GM23338 (cell line): ENCODE measurements at regions not wholly inside any gene's neighbourhood (a gene's known extent, or its start where the extent isn't known, plus 50 kb on each side); places are given as distances from the start of the nearest gene placed in this dataset.

Source experiments
- ATAC-seq: fragments of 200-7000 bp; cut with Tn5 transposase; 3 replicates; pipeline ENCODE4 v1.9.1; 2020
- DNase-seq: peaks from one replicate; pipeline ENCODE4 v3.0.0-alpha.2; 2015; ENCODE audit warnings: low spot score
- H2AFZ ChIP-seq: fragments of 200-600 bp; sonication (generic); 2 replicates; pipeline ENCODE4 v1.8.0; 2016; ENCODE audit warnings: antibody characterized with exemption, mild to moderate bottlenecking, moderate library complexity
- H3F3A ChIP-seq: fragments of 200-600 bp; sonication (generic); replicated peaks from 2 replicates; pipeline ENCODE4 v1.8.0; 2017; ENCODE audit warnings: antibody characterized with exemption, mixed run types, low read depth
- H3K27ac ChIP-seq: fragments of 200-600 bp; sonication (generic); 2 replicates; pipeline ENCODE4 v1.6.1; 2016; ENCODE audit warnings: low read depth
- H3K27me3 ChIP-seq: fragments of 200-600 bp; sonication (generic); 2 replicates; pipeline ENCODE4 v1.8.0; 2016; ENCODE audit warnings: mild to moderate bottlenecking, mixed run types, moderate library complexity; ENCODE audit not compliant: insufficient read depth
- H3K36me3 ChIP-seq: fragments of 200-600 bp; sonication (generic); 2 replicates; pipeline ENCODE4 v1.8.0; 2016; ENCODE audit warnings: mild to moderate bottlenecking; ENCODE audit not compliant: insufficient read depth
- H3K4me1 ChIP-seq: fragments of 200-600 bp; sonication (generic); 2 replicates; pipeline ENCODE4 v1.8.0; 2016; ENCODE audit warnings: mild to moderate bottlenecking, moderate library complexity; ENCODE audit not compliant: insufficient read depth
- H3K4me2 ChIP-seq: fragments of 200-600 bp; sonication (generic); 2 replicates; pipeline ENCODE4 v1.7.1; 2017; ENCODE audit warnings: mixed run types
- H3K4me3 ChIP-seq: fragments of 200-600 bp; sonication (generic); 2 replicates; pipeline ENCODE4 v1.6.1; 2016; ENCODE audit warnings: mixed run types
- H3K79me2 ChIP-seq: fragments of 200-600 bp; sonication (generic); replicated peaks from 2 replicates; pipeline ENCODE4 v1.8.0; 2017; ENCODE audit warnings: mild to moderate bottlenecking; ENCODE audit not compliant: insufficient read depth
- H3K9me2 ChIP-seq: fragments of 200-600 bp; sonication (generic); 2 replicates; pipeline ENCODE4 v1.8.0; 2017; ENCODE audit not compliant: insufficient read depth
- H4K20me1 ChIP-seq: fragments of 200-600 bp; sonication (generic); replicated peaks from 2 replicates; pipeline ENCODE4 v1.8.0; 2017; ENCODE audit warnings: mild to moderate bottlenecking; ENCODE audit not compliant: insufficient read depth
- H3K27ac Mint-ChIP-seq: 2 replicates; pipeline ENCODE4 v1.8.0; 2020; ENCODE audit warnings: inconsistent platforms, mild to moderate bottlenecking, moderate library complexity, mixed read lengths
- H3K27me3 Mint-ChIP-seq: 3 replicates; pipeline ENCODE4 v1.8.0; 2022; ENCODE audit warnings: low read depth, mild to moderate bottlenecking, moderate library complexity, mixed read lengths, inconsistent platforms; ENCODE audit not compliant: insufficient read depth, poor library complexity
- H3K36me3 Mint-ChIP-seq: 3 replicates; pipeline ENCODE4 v1.8.0; 2021; ENCODE audit warnings: low read depth, mild to moderate bottlenecking, inconsistent platforms, moderate library complexity, mixed read lengths
- H3K4me1 Mint-ChIP-seq: 3 replicates; pipeline ENCODE4 v1.8.0; 2020; ENCODE audit warnings: mild to moderate bottlenecking, inconsistent platforms, mixed read lengths
- H3K4me3 Mint-ChIP-seq: 3 replicates; pipeline ENCODE4 v1.8.0; 2021; ENCODE audit warnings: moderate library complexity, mild to moderate bottlenecking, inconsistent platforms, mixed read lengths
- H3K9me3 Mint-ChIP-seq: 3 replicates; pipeline ENCODE4 v1.8.0; 2020; ENCODE audit warnings: moderate library complexity, mild to moderate bottlenecking, inconsistent platforms, mixed read lengths
- CREB1 ChIP-seq: fragments of 250-450 bp; sonication (Bioruptor Pico); IDR thresholded peaks from 2 replicates; pipeline ENCODE4 v1.5.0; 2020; ENCODE audit warnings: low read depth, mild to moderate bottlenecking, moderate library complexity
- EZH2 ChIP-seq: fragments of 200-600 bp; sonication (generic); IDR thresholded peaks from one replicate; pipeline ENCODE4 v1.8.0; 2017; ENCODE audit warnings: antibody characterized with exemption, mild to moderate bottlenecking, low read depth; ENCODE audit not compliant: unreplicated experiment
- JUNB ChIP-seq: IDR thresholded peaks from one replicate; pipeline ENCODE4 v1.6.1; 2016; ENCODE audit warnings: antibody characterized with exemption; ENCODE audit not compliant: unreplicated experiment
- POLR2AphosphoS5 ChIP-seq: IDR thresholded peaks from 2 replicates; pipeline ENCODE4 v1.6.1; 2016; ENCODE audit warnings: antibody characterized with exemption, low read depth
- STAT1 ChIP-seq: IDR thresholded peaks from one replicate; pipeline ENCODE4 v1.6.1; 2016; ENCODE audit warnings: antibody characterized with exemption; ENCODE audit not compliant: unreplicated experiment
- ZNF114 ChIP-seq: fragments of 250-450 bp; sonication (Bioruptor Pico); IDR thresholded peaks from 2 replicates; pipeline ENCODE4 v1.5.0; 2020; ENCODE audit warnings: mild to moderate bottlenecking, moderate library complexity
- ZNF331 ChIP-seq: fragments of 250-450 bp; sonication (Bioruptor Pico); IDR thresholded peaks from 2 replicates; pipeline ENCODE4 v1.5.0; 2020; ENCODE audit warnings: low read depth, mild to moderate bottlenecking, moderate library complexity
- TF ChIP-seq, protein P1 (sequence below): fragments of 250-450 bp; sonication (Bioruptor Pico); IDR thresholded peaks from 2 replicates; pipeline ENCODE4 v1.5.0; 2020; ENCODE audit warnings: mild to moderate bottlenecking, moderate library complexity
- TF ChIP-seq, protein P2 (sequence below), 2 experiments: fragments of 200-600 bp in 1 of 2; sonication (generic) in 1 of 2; conservative IDR thresholded peaks; 2 replicates each; pipeline versions ENCODE4 v1.5.1 to v1.6.1; 2016 to 2017; ENCODE audit warnings: antibody characterized with exemption in 2 of 2, low read depth in 2 of 2, mild to moderate bottlenecking in 2 of 2, moderate library complexity in 1 of 2
- TF ChIP-seq, protein P3 (sequence below): IDR thresholded peaks from 2 replicates; pipeline ENCODE4 v1.6.1; 2016; ENCODE audit warnings: antibody characterized with exemption

DNA sequence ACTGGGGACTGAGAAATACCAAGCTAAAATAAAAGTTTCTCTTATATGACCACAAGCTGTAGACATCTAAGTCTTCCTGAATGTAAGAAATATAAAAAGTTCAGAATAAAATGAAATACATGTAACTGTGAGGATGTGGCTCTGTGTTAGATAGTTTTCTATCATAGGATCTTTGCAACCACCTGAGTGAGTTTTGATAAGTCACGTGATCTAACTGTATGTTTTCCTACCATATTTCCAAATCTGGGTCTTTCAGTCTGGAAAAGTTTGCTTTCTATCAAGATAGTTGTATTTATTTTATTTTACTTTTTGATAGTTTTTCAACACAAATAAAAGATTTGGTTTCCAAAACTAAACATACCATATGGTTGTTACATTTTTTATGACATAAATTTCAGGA lies 1905.8 kb upstream of the ACO1 start:
- Mint-ChIP-seq H3K36me3 (no peaks in the 10 kb centered on the region), H3K4me3 (no peak overlapping the region), H3K27me3 (no peaks in the 10 kb centered on the region), H3K4me1 (peaks cover 4% of the 10 kb centered on the region; the same call in 2 of the 3 replicates), H3K9me3 (no peaks in the 10 kb centered on the region), H3K27ac (no peak overlapping the region)
- Histone ChIP-seq H2AFZ (no peak overlapping the region), H3K27ac (no peak overlapping the region), H3K9me2 (no peaks in the 10 kb centered on the region), H3K4me3 (no peak overlapping the region), H3K4me2 (no peak overlapping the region), H4K20me1 (no peaks in the 10 kb centered on the region), H3F3A (no peaks in the 10 kb centered on the region), H3K79me2 (no peaks in the 10 kb centered on the region), H3K27me3 (no peaks in the 10 kb centered on the region), H3K36me3 (no peaks in the 10 kb centered on the region), H3K4me1 (peaks cover 3% of the 10 kb centered on the region; the same call in 1 of the 2 replicates)
- no peak for ATAC-seq
- DNase-seq = no peak
- TF ChIP-seq CREB1 (no peak), POLR2AphosphoS5 (no peak), EZH2 (no peak), ZNF114 (CRISPR knock-in tag) (no peak), JUNB (no peak), STAT1 (no peak), ZNF331 (CRISPR knock-in tag) (no peak)
- TF ChIP-seq, protein P1, sequence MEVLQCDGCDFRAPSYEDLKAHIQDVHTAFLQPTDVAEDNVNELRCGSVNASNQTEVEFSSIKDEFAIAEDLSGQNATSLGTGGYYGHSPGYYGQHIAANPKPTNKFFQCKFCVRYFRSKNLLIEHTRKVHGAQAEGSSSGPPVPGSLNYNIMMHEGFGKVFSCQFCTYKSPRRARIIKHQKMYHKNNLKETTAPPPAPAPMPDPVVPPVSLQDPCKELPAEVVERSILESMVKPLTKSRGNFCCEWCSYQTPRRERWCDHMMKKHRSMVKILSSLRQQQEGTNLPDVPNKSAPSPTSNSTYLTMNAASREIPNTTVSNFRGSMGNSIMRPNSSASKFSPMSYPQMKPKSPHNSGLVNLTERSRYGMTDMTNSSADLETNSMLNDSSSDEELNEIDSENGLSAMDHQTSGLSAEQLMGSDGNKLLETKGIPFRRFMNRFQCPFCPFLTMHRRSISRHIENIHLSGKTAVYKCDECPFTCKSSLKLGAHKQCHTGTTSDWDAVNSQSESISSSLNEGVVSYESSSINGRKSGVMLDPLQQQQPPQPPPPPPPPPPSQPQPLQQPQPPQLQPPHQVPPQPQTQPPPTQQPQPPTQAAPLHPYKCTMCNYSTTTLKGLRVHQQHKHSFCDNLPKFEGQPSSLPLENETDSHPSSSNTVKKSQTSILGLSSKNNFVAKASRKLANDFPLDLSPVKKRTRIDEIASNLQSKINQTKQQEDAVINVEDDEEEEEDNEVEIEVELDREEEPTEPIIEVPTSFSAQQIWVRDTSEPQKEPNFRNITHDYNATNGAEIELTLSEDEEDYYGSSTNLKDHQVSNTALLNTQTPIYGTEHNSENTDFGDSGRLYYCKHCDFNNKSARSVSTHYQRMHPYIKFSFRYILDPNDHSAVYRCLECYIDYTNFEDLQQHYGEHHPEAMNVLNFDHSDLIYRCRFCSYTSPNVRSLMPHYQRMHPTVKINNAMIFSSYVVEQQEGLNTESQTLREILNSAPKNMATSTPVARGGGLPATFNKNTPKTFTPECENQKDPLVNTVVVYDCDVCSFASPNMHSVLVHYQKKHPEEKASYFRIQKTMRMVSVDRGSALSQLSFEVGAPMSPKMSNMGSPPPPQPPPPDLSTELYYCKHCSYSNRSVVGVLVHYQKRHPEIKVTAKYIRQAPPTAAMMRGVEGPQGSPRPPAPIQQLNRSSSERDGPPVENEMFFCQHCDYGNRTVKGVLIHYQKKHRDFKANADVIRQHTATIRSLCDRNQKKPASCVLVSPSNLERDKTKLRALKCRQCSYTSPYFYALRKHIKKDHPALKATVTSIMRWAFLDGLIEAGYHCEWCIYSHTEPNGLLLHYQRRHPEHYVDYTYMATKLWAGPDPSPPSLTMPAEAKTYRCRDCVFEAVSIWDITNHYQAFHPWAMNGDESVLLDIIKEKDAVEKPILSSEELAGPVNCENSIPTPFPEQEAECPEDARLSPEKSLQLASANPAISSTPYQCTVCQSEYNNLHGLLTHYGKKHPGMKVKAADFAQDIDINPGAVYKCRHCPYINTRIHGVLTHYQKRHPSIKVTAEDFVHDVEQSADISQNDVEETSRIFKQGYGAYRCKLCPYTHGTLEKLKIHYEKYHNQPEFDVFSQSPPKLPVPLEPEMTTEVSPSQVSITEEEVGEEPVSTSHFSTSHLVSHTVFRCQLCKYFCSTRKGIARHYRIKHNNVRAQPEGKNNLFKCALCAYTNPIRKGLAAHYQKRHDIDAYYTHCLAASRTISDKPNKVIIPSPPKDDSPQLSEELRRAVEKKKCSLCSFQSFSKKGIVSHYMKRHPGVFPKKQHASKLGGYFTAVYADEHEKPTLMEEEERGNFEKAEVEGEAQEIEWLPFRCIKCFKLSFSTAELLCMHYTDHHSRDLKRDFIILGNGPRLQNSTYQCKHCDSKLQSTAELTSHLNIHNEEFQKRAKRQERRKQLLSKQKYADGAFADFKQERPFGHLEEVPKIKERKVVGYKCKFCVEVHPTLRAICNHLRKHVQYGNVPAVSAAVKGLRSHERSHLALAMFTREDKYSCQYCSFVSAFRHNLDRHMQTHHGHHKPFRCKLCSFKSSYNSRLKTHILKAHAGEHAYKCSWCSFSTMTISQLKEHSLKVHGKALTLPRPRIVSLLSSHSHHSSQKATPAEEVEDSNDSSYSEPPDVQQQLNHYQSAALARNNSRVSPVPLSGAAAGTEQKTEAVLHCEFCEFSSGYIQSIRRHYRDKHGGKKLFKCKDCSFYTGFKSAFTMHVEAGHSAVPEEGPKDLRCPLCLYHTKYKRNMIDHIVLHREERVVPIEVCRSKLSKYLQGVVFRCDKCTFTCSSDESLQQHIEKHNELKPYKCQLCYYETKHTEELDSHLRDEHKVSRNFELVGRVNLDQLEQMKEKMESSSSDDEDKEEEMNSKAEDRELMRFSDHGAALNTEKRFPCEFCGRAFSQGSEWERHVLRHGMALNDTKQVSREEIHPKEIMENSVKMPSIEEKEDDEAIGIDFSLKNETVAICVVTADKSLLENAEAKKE (CRISPR knock-in tag) = no peak
- TF ChIP-seq, protein P2, sequence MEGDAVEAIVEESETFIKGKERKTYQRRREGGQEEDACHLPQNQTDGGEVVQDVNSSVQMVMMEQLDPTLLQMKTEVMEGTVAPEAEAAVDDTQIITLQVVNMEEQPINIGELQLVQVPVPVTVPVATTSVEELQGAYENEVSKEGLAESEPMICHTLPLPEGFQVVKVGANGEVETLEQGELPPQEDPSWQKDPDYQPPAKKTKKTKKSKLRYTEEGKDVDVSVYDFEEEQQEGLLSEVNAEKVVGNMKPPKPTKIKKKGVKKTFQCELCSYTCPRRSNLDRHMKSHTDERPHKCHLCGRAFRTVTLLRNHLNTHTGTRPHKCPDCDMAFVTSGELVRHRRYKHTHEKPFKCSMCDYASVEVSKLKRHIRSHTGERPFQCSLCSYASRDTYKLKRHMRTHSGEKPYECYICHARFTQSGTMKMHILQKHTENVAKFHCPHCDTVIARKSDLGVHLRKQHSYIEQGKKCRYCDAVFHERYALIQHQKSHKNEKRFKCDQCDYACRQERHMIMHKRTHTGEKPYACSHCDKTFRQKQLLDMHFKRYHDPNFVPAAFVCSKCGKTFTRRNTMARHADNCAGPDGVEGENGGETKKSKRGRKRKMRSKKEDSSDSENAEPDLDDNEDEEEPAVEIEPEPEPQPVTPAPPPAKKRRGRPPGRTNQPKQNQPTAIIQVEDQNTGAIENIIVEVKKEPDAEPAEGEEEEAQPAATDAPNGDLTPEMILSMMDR (conservative IDR thresholded peaks at IDR 0.05; ENCODE audit: low read depth in 2 of 2) = no peak
- TF ChIP-seq, protein P3, sequence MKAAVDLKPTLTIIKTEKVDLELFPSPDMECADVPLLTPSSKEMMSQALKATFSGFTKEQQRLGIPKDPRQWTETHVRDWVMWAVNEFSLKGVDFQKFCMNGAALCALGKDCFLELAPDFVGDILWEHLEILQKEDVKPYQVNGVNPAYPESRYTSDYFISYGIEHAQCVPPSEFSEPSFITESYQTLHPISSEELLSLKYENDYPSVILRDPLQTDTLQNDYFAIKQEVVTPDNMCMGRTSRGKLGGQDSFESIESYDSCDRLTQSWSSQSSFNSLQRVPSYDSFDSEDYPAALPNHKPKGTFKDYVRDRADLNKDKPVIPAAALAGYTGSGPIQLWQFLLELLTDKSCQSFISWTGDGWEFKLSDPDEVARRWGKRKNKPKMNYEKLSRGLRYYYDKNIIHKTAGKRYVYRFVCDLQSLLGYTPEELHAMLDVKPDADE = no peak
